Lung (tissue), 11 donors: ENCODE measurements at regions not wholly inside any gene's neighbourhood (a gene's known extent, or its start where the extent isn't known, plus 50 kb on each side); places are given as distances from the start of the nearest gene placed in this dataset.

Experiments
- ATAC-seq: fragments of 200-7000 bp; cut with Tn5 transposase; one replicate; pipeline ENCODE4 v1.9.1; 2020; ENCODE audit warnings: moderate number of reproducible peaks; ENCODE audit not compliant: insufficient read depth, low FRiP score
- DNase-seq, 3 donors: peaks; one replicate each; pipeline ENCODE4 v3.0.0-alpha.2; 2013 to 2017
- H3K27ac ChIP-seq, 2 donors: one replicate each; pipeline ENCODE4 v1.5.1; 2013; ENCODE audit warnings: mild to moderate bottlenecking in 2 of 2, moderate library complexity in 2 of 2, control low read depth in 1 of 2, inconsistent platforms in 1 of 2, low read depth in 1 of 2, low read length in 1 of 2
- H3K27me3 ChIP-seq, 3 donors: one replicate each; pipeline ENCODE4 v1.5.1; 2013; ENCODE audit warnings: low read length in 2 of 3; ENCODE audit not compliant: control insufficient read depth in 3 of 3, insufficient read depth in 3 of 3
- H3K36me3 ChIP-seq, 4 donors: one replicate each; pipeline ENCODE4 v1.5.1; 2013; ENCODE audit warnings: low read length in 4 of 4, mild to moderate bottlenecking in 1 of 4, moderate library complexity in 1 of 4; ENCODE audit not compliant: control insufficient read depth in 4 of 4, insufficient read depth in 4 of 4
- H3K4me1 ChIP-seq, 5 donors: one replicate each; pipeline ENCODE4 v1.5.1; 2013; ENCODE audit warnings: low read length in 5 of 5, mild to moderate bottlenecking in 2 of 5, moderate library complexity in 1 of 5; ENCODE audit not compliant: control insufficient read depth in 5 of 5, insufficient read depth in 5 of 5
- H3K4me3 ChIP-seq: one replicate; pipeline ENCODE4 v1.5.1; 2013; ENCODE audit warnings: mild to moderate bottlenecking, control low read depth, moderate library complexity
- H3K9ac ChIP-seq, 2 donors: one replicate each; pipeline ENCODE4 v1.5.1; 2013; ENCODE audit warnings: low read length in 2 of 2, control low read depth in 1 of 2; ENCODE audit not compliant: insufficient read depth in 1 of 2
- H3K9me3 ChIP-seq, 4 donors: one replicate each; pipeline ENCODE4 v1.5.1; 2013; ENCODE audit warnings: low read length in 3 of 4, mild to moderate bottlenecking in 1 of 4, moderate library complexity in 1 of 4; ENCODE audit not compliant: control insufficient read depth in 4 of 4, insufficient read depth in 3 of 4
- CTCF ChIP-seq: IDR thresholded peaks from 2 replicates; pipeline ENCODE4 v1.5.1; 2012; ENCODE audit warnings: mild to moderate bottlenecking; ENCODE audit errors: control extremely low read depth, extremely low read depth
- WGBS, 2 donors: extraction: QIAGEN DNeasy Blood & Tissue Kit; methylation state at CpG; one replicate each; pipeline ENCODE4 v1.1.7; 2013; 5-methylcytosine and 5-hydroxymethylcytosine counted together
- donor health status: control.
- donor health status: control.
- donor health status: Bipolar disorder and iron deficiency.
- donor health status: healthy.
- donor health status: DM: yes; HTN: yes; CAD: no.

GRCh38 chr6:98586163-98586562 lies 248.2 kb upstream of the POU3F2 start:
- TF ChIP-seq CTCF, result no peak
- WGBS, 2 donors, result 48 to 91% methylated on average over 1 of the region's 1 CpG

DNA sequence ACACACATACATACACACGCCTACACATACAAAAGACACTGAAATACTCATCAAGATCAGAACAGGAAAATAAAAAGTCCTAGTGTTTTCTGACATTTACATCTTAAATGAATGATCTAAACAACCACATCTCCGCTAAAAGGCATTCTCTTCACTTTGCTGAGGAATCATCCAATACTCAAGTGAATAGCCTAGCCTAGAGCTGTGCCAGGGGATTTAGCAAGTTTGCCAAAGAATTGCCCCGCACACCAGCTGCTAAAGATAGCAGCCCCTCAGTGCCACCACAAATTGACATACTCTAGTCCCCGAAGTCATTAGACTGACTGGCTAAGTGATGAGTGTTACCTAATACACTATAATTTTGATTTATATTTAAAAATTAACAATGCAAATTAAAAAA lies 246.8 kb upstream of the POU3F2 start:
- no peak overlapping the region for H3K4me3 ChIP-seq
- no peak overlapping the region for H3K9ac ChIP-seq

More at GRCh38 chr6:98586163-98586562, 248.2 kb upstream of the POU3F2 start:
- no peak for ATAC-seq
- no peak for DNase-seq
- Histone ChIP-seq H3K9me3 (no peaks in the 10 kb centered on the region), H3K36me3 (no peaks in the 10 kb centered on the region), H3K4me1 (no peaks in the 10 kb centered on the region), H3K9ac (no peak overlapping the region), H3K4me3 (no peak overlapping the region), H3K27ac (no peak overlapping the region), H3K27me3 (peaks cover 0 to 2% (median 0%) of the 10 kb centered on the region in 3 donors)

DNA sequence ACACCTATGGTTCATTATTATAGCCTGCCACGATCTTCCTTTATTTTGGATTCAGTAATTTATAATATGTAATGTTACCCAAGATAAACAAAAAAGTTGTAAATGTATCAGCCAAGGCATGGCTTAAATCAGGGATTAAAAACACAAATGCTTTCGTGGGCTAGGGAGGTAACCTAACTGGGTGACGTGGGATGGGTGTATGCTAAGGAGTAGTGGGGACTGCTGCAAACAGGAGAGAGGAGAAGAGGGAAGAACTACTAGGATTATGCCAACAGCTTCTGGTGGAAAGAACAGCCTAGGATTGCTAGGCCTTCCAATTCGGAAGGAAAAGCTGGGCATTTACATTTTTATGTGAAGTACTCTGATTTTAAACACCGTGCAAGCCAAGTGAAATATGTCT lies 244.8 kb upstream of the POU3F2 start:
- H3K36me3 ChIP-seq, result no peaks in the 10 kb centered on the region
- DNase-seq, result no peak
- ATAC-seq, result no peak
- no peak overlapping the region for H3K27ac ChIP-seq
- peaks cover 0 to 2% (median 0%) of the 10 kb centered on the region in 3 donors for H3K27me3 ChIP-seq
- H3K4me3 ChIP-seq, result no peak overlapping the region
- WGBS, 2 donors, result 77 to 91% methylated on average over 5 of the region's 5 CpGs
- no peak overlapping the region for H3K9ac ChIP-seq
- H3K4me1 ChIP-seq, result no peaks in the 10 kb centered on the region
- no peak for TF ChIP-seq CTCF
- H3K9me3 ChIP-seq, result no peaks in the 10 kb centered on the region

More for the DNA sequence above, 246.8 kb upstream of the POU3F2 start:
- H3K36me3 ChIP-seq, result no peaks in the 10 kb centered on the region
- TF ChIP-seq CTCF, result no peak
- WGBS, 2 donors, result 87% methylated on average over 4 of the region's 4 CpGs
- H3K27me3 ChIP-seq, result peaks cover 0 to 2% (median 0%) of the 10 kb centered on the region in 3 donors
- H3K9me3 ChIP-seq, result no peaks in the 10 kb centered on the region
- DNase-seq (no peak), ATAC-seq (no peak)
- no peak overlapping the region for H3K27ac ChIP-seq
- H3K4me1 ChIP-seq, result no peaks in the 10 kb centered on the region

- no peaks in the 10 kb centered on the region for H3K9me3 ChIP-seq
- H3K9ac ChIP-seq, result no peak overlapping the region
- DNase-seq (no peak), ATAC-seq (no peak)
- H3K27ac ChIP-seq, result no peak overlapping the region
- 68 to 72% methylated on average over 3 of the region's 3 CpGs for WGBS, 2 donors
- peaks cover 0 to 2% (median 0%) of the 10 kb centered on the region in 3 donors for H3K27me3 ChIP-seq
- H3K4me1 ChIP-seq, result no peaks in the 10 kb centered on the region
- no peak overlapping the region for H3K4me3 ChIP-seq
- no peaks in the 10 kb centered on the region for H3K36me3 ChIP-seq
- TF ChIP-seq CTCF, result no peak
These were observed 244.2 kb upstream of the POU3F2 start for GRCh38 chr6:98590136-98590681.
